GM18868 (cell line): ENCODE measurements at regions not wholly inside any gene's neighbourhood (a gene's known extent, or its start where the extent isn't known, plus 50 kb on each side); places are given as distances from the start of the nearest gene placed in this dataset.

ENCODE experiments used
- ATAC-seq: cut with Tn5 transposase; IDR thresholded peaks from one replicate; pipeline ENCODE4 v1.9.1; 2021; ENCODE audit warnings: mild to moderate bottlenecking, moderate library complexity; ENCODE audit not compliant: unreplicated experiment

- ATAC-seq: no peak
Observed at GRCh38 chr6:146886587-146887446, 288.0 kb downstream of the ADGB start.

- ATAC-seq: no peak
Observed at GRCh38 chr6:146887447-146888077, 288.8 kb downstream of the ADGB start.

- ATAC-seq: no peak
Observed at GRCh38 chr6:146889303-146889702, 290.5 kb downstream of the ADGB start.

GRCh38 chr6:146890172-146890571, 291.4 kb downstream of the ADGB start:
- no peak for ATAC-seq

- no peak for ATAC-seq
Observed at GRCh38 chr6:146890644-146891434, 292.1 kb downstream of the ADGB start.

GRCh38 chr6:146891615-146892265, 293.0 kb downstream of the ADGB start:
- ATAC-seq: no peak

- no peak for ATAC-seq
Observed at GRCh38 chr6:146892283-146892612, 293.5 kb downstream of the ADGB start.

- no peak for ATAC-seq
Observed at GRCh38 chr6:146892613-146893401, 294.0 kb downstream of the ADGB start.

- no peak for ATAC-seq
Observed at GRCh38 chr6:146893690-146894089, 294.9 kb downstream of the ADGB start.

GRCh38 chr6:146894624-146895023, 295.9 kb downstream of the ADGB start:
- ATAC-seq: no peak

GRCh38 chr6:146895101-146895771, 296.5 kb downstream of the ADGB start:
- no peak for ATAC-seq

GRCh38 chr6:146895772-146896061, 296.9 kb downstream of the ADGB start:
- no peak for ATAC-seq

GRCh38 chr6:146896062-146896813, 297.5 kb downstream of the ADGB start:
- ATAC-seq: no peak

GRCh38 chr6:146896960-146897701, 298.4 kb downstream of the ADGB start:
- no peak for ATAC-seq

- no peak for ATAC-seq
Observed at GRCh38 chr6:146898069-146898887, 299.5 kb downstream of the ADGB start.

GRCh38 chr6:146898888-146899227, 300.1 kb downstream of the ADGB start:
- no peak for ATAC-seq

GRCh38 chr6:146901940-146902816, 302.0 kb upstream of the STXBP5 start:
- no peak for ATAC-seq
